Dedifferentiated amniotic fluid mesenchymal stem cell (primary cell): ENCODE measurements at regions not wholly inside any gene's neighbourhood (a gene's known extent, or its start where the extent isn't known, plus 50 kb on each side); places are given as distances from the start of the nearest gene placed in this dataset.

Experiments
- DNase-seq: peaks from one replicate; pipeline ENCODE4 v3.0.0-alpha.2; 2016; ENCODE audit errors: extremely low spot score

- DNase-seq = no peak
Observed at GRCh38 chr6:101212640-101213039, 180.9 kb upstream of the GRIK2 start.

- DNase-seq = no peak
Observed at GRCh38 chr6:101222007-101222406, 171.5 kb upstream of the GRIK2 start.

- no peak for DNase-seq
Observed at GRCh38 chr6:101224751-101225150, 168.8 kb upstream of the GRIK2 start.

- no peak for DNase-seq
Observed at GRCh38 chr6:101226677-101227135, 166.8 kb upstream of the GRIK2 start.

- DNase-seq = no peak
Observed at GRCh38 chr6:101230866-101231265, 162.6 kb upstream of the GRIK2 start.

GRCh38 chr6:101231606-101232235 lies 161.8 kb upstream of the GRIK2 start:
- DNase-seq = no peak

GRCh38 chr6:101232961-101233360 lies 160.5 kb upstream of the GRIK2 start:
- no peak for DNase-seq

- no peak for DNase-seq
Observed at GRCh38 chr6:101236709-101237108, 156.8 kb upstream of the GRIK2 start.

GRCh38 chr6:101241442-101241841 lies 152.1 kb upstream of the GRIK2 start:
- no peak for DNase-seq

- DNase-seq = no peak
Observed at GRCh38 chr6:101249470-101249869, 144.0 kb upstream of the GRIK2 start.

GRCh38 chr6:101257163-101257562 lies 136.3 kb upstream of the GRIK2 start:
- DNase-seq = no peak

- no peak for DNase-seq
Observed at GRCh38 chr6:101259505-101259904, 134.0 kb upstream of the GRIK2 start.

GRCh38 chr6:101263596-101263995 lies 129.9 kb upstream of the GRIK2 start:
- peak; percentile 25 for DNase-seq

- no peak for DNase-seq
Observed at GRCh38 chr6:101266063-101266462, 127.4 kb upstream of the GRIK2 start.

GRCh38 chr6:101268541-101268940 lies 125.0 kb upstream of the GRIK2 start:
- DNase-seq = no peak

- DNase-seq = no peak
Observed at GRCh38 chr6:101275251-101275650, 118.3 kb upstream of the GRIK2 start.

- DNase-seq = no peak
Observed at GRCh38 chr6:101276066-101276465, 117.4 kb upstream of the GRIK2 start.

- DNase-seq = no peak
Observed at GRCh38 chr6:101279410-101279809, 114.1 kb upstream of the GRIK2 start.

GRCh38 chr6:101281266-101281665 lies 112.2 kb upstream of the GRIK2 start:
- no peak for DNase-seq

- DNase-seq = no peak
Observed at GRCh38 chr6:101284131-101284530, 109.4 kb upstream of the GRIK2 start.

GRCh38 chr6:101286146-101286545 lies 107.4 kb upstream of the GRIK2 start:
- DNase-seq = no peak

- DNase-seq = no peak
Observed at GRCh38 chr6:101290346-101290745, 103.2 kb upstream of the GRIK2 start.

GRCh38 chr6:101294051-101294638 lies 99.4 kb upstream of the GRIK2 start:
- no peak for DNase-seq

GRCh38 chr6:101294676-101295075 lies 98.8 kb upstream of the GRIK2 start:
- no peak for DNase-seq
